Aorta (tissue), 5 donors: ENCODE measurements at regions not wholly inside any gene's neighbourhood (a gene's known extent, or its start where the extent isn't known, plus 50 kb on each side); places are given as distances from the start of the nearest gene placed in this dataset.
"Not testable (repeated sequence)": the region's sequence is repeated elsewhere in the genome, so short reads cannot be mapped to it uniquely, and the experiment has no call there.

ENCODE experiments used
- ATAC-seq: fragments of 200-7000 bp; cut with Tn5 transposase; one replicate; pipeline ENCODE4 v1.9.1; 2022; ENCODE audit warnings: moderate library complexity; ENCODE audit not compliant: low FRiP score
- DNase-seq, 2 donors: peaks; one replicate each; pipeline ENCODE4 v3.0.0-alpha.2; 2020
- H3K27ac ChIP-seq, 2 donors: one replicate each; pipeline ENCODE4 v1.5.1; 2013; ENCODE audit warnings: low read length in 2 of 2, mild to moderate bottlenecking in 2 of 2, moderate library complexity in 2 of 2, control low read depth in 1 of 2, inconsistent platforms in 1 of 2, low read depth in 1 of 2
- H3K27me3 ChIP-seq, 2 donors: one replicate each; pipeline ENCODE4 v1.6.1; 2013; ENCODE audit warnings: control low read depth in 1 of 2, low read length in 1 of 2, mild to moderate bottlenecking in 1 of 2, moderate library complexity in 1 of 2; ENCODE audit not compliant: insufficient read depth in 2 of 2, control insufficient read depth in 1 of 2
- H3K36me3 ChIP-seq, 2 donors: one replicate each; pipeline ENCODE4 v1.6.1; 2013; ENCODE audit warnings: control low read depth in 1 of 2, low read length in 1 of 2, mild to moderate bottlenecking in 1 of 2; ENCODE audit not compliant: insufficient read depth in 2 of 2, control insufficient read depth in 1 of 2
- H3K4me1 ChIP-seq, 2 donors: one replicate each; pipeline ENCODE4 v1.6.1; 2013; ENCODE audit warnings: low read length in 2 of 2, control low read depth in 1 of 2, mild to moderate bottlenecking in 1 of 2, moderate library complexity in 1 of 2; ENCODE audit not compliant: insufficient read depth in 2 of 2, control insufficient read depth in 1 of 2
- H3K4me3 ChIP-seq, 2 donors: one replicate each; pipeline ENCODE4 v1.5.1; 2013; ENCODE audit warnings: low read length in 2 of 2, control low read depth in 1 of 2, mild to moderate bottlenecking in 1 of 2
- H3K9me3 ChIP-seq: one replicate; pipeline ENCODE4 v1.6.1; 2013; ENCODE audit warnings: mild to moderate bottlenecking, low read length; ENCODE audit not compliant: control insufficient read depth
- WGBS, 2 donors: extraction: QIAGEN DNeasy Blood & Tissue Kit; methylation state at CpG; one replicate each; pipeline ENCODE4 v1.1.7; 2013; 5-methylcytosine and 5-hydroxymethylcytosine counted together
- intact Hi-C, 2 donors: fragments of 100-400 bp; cut with DNase I; formaldehyde crosslinking; loops; one replicate each; pipeline versions ENCODE4 v1.14.2 to v1.15.0; 2022
- donor health status: healthy with polysubstance abuse.
- donor health status: Bipolar disorder and iron deficiency.
- donor health status: DM: no; HTN: no; CAD: no.
- donor health status: DM: no; HTN: no; CAD: no.
- donor health status: DM: yes; HTN: yes; CAD: no.

DNA sequence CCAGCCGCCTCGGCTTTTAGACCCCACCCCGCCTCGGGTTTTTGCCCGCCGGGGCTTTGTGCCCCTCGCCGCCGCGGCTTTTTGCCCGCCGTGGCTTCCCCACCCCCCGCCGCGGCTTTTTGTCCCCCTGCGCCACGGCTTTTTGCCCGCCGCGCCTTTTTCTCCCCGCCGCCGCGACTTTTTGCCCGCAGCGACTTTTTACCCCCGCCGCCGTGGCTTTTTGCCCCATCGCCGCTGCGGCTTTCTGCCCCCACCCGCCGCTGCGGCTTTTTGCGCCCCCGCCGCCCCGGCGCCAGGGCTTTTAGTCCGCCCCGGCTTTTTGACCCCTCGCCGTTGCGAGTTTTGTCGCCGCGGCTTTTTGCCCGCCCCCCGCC lies 474.4 kb downstream of the FAM72C start:
- peak overlapping the region; percentile 20 to 38 for H3K4me3 ChIP-seq
- H3K4me1 ChIP-seq, result no peaks in the 10 kb centered on the region
- H3K27me3 ChIP-seq, result no peaks in the 10 kb centered on the region
- no peaks in the 10 kb centered on the region for H3K9me3 ChIP-seq
- peak; percentile 12 to 64 for DNase-seq
- no peak for ATAC-seq
- no peaks in the 10 kb centered on the region for H3K36me3 ChIP-seq
- intact Hi-C loops, result no loop called here
- H3K27ac ChIP-seq, result no peak overlapping the region
- 2 to 6% methylated on average over 34 to 50 of the region's 50 CpGs for WGBS, 2 donors

DNA sequence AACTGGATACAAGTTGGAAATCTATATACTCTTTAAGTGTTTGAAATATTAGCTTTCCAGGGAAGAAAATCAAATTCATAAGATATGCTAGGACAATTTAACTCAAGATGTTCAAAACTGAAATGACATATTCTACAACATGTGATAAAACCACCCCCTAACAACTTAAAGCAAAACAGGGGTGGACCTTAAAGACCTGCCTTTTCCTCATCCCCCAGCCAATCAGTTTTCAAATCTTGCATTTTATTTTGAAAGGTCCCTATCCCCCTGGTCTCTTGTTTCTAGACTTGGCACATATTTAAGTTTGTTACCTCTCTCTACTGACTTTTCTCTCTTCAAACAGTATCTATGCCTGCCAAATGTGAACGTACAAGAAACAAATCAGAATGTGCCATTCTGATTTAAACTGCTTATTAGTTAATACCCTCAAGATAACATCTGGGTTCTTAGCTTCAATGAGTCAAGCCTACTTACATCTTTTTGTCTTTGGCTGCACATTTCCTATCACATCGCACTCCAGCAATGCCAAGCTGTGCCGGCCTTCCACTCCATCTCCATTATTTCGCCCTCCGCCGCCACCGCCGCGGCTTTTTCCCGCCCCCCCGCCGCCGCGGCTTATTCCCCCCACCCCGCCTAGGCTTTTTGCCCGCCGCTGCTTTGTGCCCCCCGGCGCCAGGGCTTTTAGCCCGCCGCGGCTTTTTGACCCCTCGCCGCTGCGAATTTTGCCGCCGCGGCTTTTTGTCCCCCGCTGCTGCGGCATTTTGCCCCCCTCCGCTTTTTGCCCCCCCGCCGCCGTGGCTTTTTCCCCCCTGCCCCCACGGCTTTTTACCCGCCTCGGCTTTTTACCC lies 475.0 kb downstream of the FAM72C start:
- H3K4me3 ChIP-seq, result peak overlapping the region in 1 of 2 donors; percentile 20
- 0 to 3% methylated on average over 19 to 36 of the region's 37 CpGs for WGBS, 2 donors
- ATAC-seq, result not testable (repeated sequence)

More for the DNA sequence above, 475.0 kb downstream of the FAM72C start:
- H3K27ac ChIP-seq, H3K27me3 ChIP-seq, H3K36me3 ChIP-seq, DNase-seq, H3K9me3 ChIP-seq, intact Hi-C loops, H3K4me1 ChIP-seq: not testable (repeated sequence)
